ENCODE measurements at regions not wholly inside any gene's neighbourhood (a gene's known extent, or its start where the extent isn't known, plus 50 kb on each side); places are given as distances from the start of the nearest gene placed in this dataset.

GRCh38 chr9:28287455-28287854, 714.2 kb upstream of the C9orf72 start:
- Histone ChIP-seq H3K4me3 (replicated peaks in 1 of 3; ENCODE audit: insufficient read depth in 1 of 3, low read depth in 2 of 3, low read length in 3 of 3) (no peak overlapping the region), H3K27ac (ENCODE audit: extremely low read length, insufficient read depth, low read length) (no peak overlapping the region), H3K79me2 (ENCODE audit: insufficient read depth, low read length) (no peaks in the 10 kb centered on the region), H3K36me3 (replicated peaks in 1 of 2; ENCODE audit: control insufficient read depth in 1 of 2, insufficient read depth in 2 of 2, low read length in 2 of 2) (no peaks in the 10 kb centered on the region), H3K4me2 (ENCODE audit: low read depth, low read length) (no peak overlapping the region), H4K20me1 (ENCODE audit: insufficient read depth, low read length) (no peaks in the 10 kb centered on the region), H3K4me1 (ENCODE audit: insufficient read depth, low read length) (no peaks in the 10 kb centered on the region), H3K9me3 (ENCODE audit: low read length) (no peaks in the 10 kb centered on the region), H3K27me3 (ENCODE audit: control insufficient read depth in 1 of 2, insufficient read depth in 2 of 2, low read length in 2 of 2) (no peaks in the 10 kb centered on the region), H3K9ac (ENCODE audit: insufficient read depth, low read depth, low read length) (no peak overlapping the region), H2AFZ (ENCODE audit: low read length) (no peak overlapping the region)
- TF ChIP-seq ZKSCAN5 (CRISPR knock-in tag; IDR thresholded peaks at IDR 0.05) (no peak), RBFOX2 (IDR thresholded peaks at IDR 0.05; ENCODE audit: low read depth, low read length) (no peak), MAFG (CRISPR knock-in tag; IDR thresholded peaks at IDR 0.05) (no peak), ZNF891 (CRISPR knock-in tag; IDR thresholded peaks at IDR 0.05) (no peak), WIZ (CRISPR knock-in tag; IDR thresholded peaks at IDR 0.05) (no peak), SPEN (CRISPR knock-in tag; IDR thresholded peaks at IDR 0.05; ENCODE audit: low read depth) (no peak), RBM39 (IDR thresholded peaks at IDR 0.05; ENCODE audit: low read depth, low read length, poor library complexity, severe bottlenecking) (no peak), MTERF4 (CRISPR knock-in tag; IDR thresholded peaks at IDR 0.05) (no peak), ETV5 (CRISPR knock-in tag; IDR thresholded peaks at IDR 0.05; ENCODE audit: borderline replicate concordance) (no peak), ZNF777 (CRISPR knock-in tag; IDR thresholded peaks at IDR 0.05) (no peak), ZNF468 (CRISPR knock-in tag; IDR thresholded peaks at IDR 0.05) (no peak), ZNF335 (CRISPR knock-in tag; IDR thresholded peaks at IDR 0.05) (no peak), ZBTB46 (CRISPR knock-in tag; IDR thresholded peaks at IDR 0.05; ENCODE audit: borderline replicate concordance) (no peak), CCDC6 (CRISPR knock-in tag; IDR thresholded peaks at IDR 0.05) (no peak)
- ChIA-PET CTCF (ENCODE audit: low intra/inter-chr PET ratio, low total read pairs) (no interaction called here), POLR2A (no interaction called here)
- no peak for DNase-seq (ENCODE audit: low spot score)
- intact Hi-C loops (cut with micrococcal nuclease; ENCODE audit: unreplicated experiment) (no loop called here), in situ Hi-C loops (cut with HindIII; ENCODE audit: extremely low pct_ligation_motif_present, low pct_unique_long_range_greater_than_20kb) (no loop called here)
- ATAC-seq = no peak
- WGBS (ENCODE audit: low lambda C conversion rate) = 40% methylated on average over 4 of the region's 4 CpGs
- no TSS peak for BruUV-seq (replicated peaks)
- FAIRE-seq = no peak
